Spleen (tissue), 11 donors: ENCODE measurements at regions not wholly inside any gene's neighbourhood (a gene's known extent, or its start where the extent isn't known, plus 50 kb on each side); places are given as distances from the start of the nearest gene placed in this dataset.

ENCODE experiments used
- DNase-seq: peaks from one replicate; pipeline ENCODE4 v3.0.0-alpha.2; 2020
- H3K27ac ChIP-seq, 8 donors: fragments of 200-600 bp; sonication (generic) in 7 of 8; 1 replicate in 4 of 8; 2 replicates in 4 of 8; pipeline versions ENCODE4 v1.5.0 to v1.8.0; 2016 to 2021; ENCODE audit warnings: inconsistent platforms in 4 of 8, mild to moderate bottlenecking in 4 of 8, moderate library complexity in 1 of 8
- H3K27me3 ChIP-seq, 7 donors: fragments of 200-600 bp; sonication (generic) in 6 of 7; replicated peaks in 1 of 7; 1 replicate in 4 of 7; 2 replicates in 3 of 7; pipeline versions ENCODE4 v1.5.0 to v1.8.0; 2016 to 2021; ENCODE audit warnings: inconsistent platforms in 3 of 7, mild to moderate bottlenecking in 1 of 7
- H3K36me3 ChIP-seq, 6 donors: fragments of 200-600 bp; sonication (generic) in 5 of 6; 1 replicate in 4 of 6; 2 replicates in 2 of 6; pipeline versions ENCODE4 v1.5.0 to v1.8.0; 2016 to 2021; ENCODE audit warnings: inconsistent platforms in 2 of 6
- H3K4me1 ChIP-seq, 6 donors: fragments of 200-600 bp; sonication (generic) in 5 of 6; 1 replicate in 3 of 6; 2 replicates in 3 of 6; pipeline versions ENCODE4 v1.5.0 to v1.8.0; 2016 to 2021; ENCODE audit warnings: inconsistent platforms in 3 of 6
- H3K4me3 ChIP-seq, 8 donors: fragments of 200-600 bp; sonication (generic) in 7 of 8; 1 replicate in 4 of 8; 2 replicates in 4 of 8; pipeline versions ENCODE4 v1.5.0 to v1.8.0; 2016 to 2021; ENCODE audit warnings: inconsistent platforms in 4 of 8, mild to moderate bottlenecking in 4 of 8, moderate library complexity in 2 of 8
- H3K9me3 ChIP-seq, 8 donors: fragments of 200-600 bp; sonication (generic) in 7 of 8; 1 replicate in 4 of 8; 2 replicates in 4 of 8; pipeline versions ENCODE4 v1.5.0 to v1.8.0; 2016 to 2021; ENCODE audit warnings: inconsistent platforms in 4 of 8
- POLR2A ChIP-seq, 3 donors: fragments of 450-650 bp; IDR thresholded peaks; one replicate each; pipeline ENCODE4 v1.5.1; 2017; ENCODE audit warnings: antibody characterized with exemption in 3 of 3, mild to moderate bottlenecking in 1 of 3
- POLR2AphosphoS5 ChIP-seq, 3 donors: sonication (generic); formaldehyde crosslinking; IDR thresholded peaks; one replicate each; pipeline ENCODE4 v1.5.1; 2017; ENCODE audit warnings: antibody characterized with exemption in 3 of 3
- WGBS, 5 donors: extraction: QIAGEN DNeasy Blood & Tissue Kit in 3 of 5; methylation state at CpG; one replicate each; pipeline versions ENCODE4 v1.1.5 to v1.1.7; 2013 to 2018; 5-methylcytosine and 5-hydroxymethylcytosine counted together
- intact Hi-C: fragments of 100-400 bp; cut with DNase I; formaldehyde crosslinking; loops from one replicate; pipeline ENCODE4 v1.15.0; 2023; ENCODE audit warnings: low total_unique reads
- TF ChIP-seq, protein P1 (sequence below), 11 experiments: fragments of 200-600 bp in 7 of 11; fragments of 450-650 bp in 4 of 11; sonication (generic) in 4 of 11; IDR thresholded peaks in 8 of 11; conservative IDR thresholded peaks in 3 of 11; 1 replicate in 7 of 11; 2 replicates in 4 of 11; pipeline versions ENCODE4 v1.4.0 to v1.8.0; 2016 to 2021; ENCODE audit warnings: antibody characterized with exemption in 11 of 11, inconsistent platforms in 4 of 11, mild to moderate bottlenecking in 1 of 11
- donor health status: healthy with polysubstance abuse.
- donor health status: DM: no; HTN: no; CAD: no; lungs with moderate emphysema.
- donor health status: DM: no; HTN: no; CAD: no.
- donor health status: Bipolar disorder and iron deficiency.
- donor health status: healthy.
- donor health status: DM: no; HTN: no; CAD: no.
- donor health status: DM: yes; HTN: yes; CAD: no.

DNA sequence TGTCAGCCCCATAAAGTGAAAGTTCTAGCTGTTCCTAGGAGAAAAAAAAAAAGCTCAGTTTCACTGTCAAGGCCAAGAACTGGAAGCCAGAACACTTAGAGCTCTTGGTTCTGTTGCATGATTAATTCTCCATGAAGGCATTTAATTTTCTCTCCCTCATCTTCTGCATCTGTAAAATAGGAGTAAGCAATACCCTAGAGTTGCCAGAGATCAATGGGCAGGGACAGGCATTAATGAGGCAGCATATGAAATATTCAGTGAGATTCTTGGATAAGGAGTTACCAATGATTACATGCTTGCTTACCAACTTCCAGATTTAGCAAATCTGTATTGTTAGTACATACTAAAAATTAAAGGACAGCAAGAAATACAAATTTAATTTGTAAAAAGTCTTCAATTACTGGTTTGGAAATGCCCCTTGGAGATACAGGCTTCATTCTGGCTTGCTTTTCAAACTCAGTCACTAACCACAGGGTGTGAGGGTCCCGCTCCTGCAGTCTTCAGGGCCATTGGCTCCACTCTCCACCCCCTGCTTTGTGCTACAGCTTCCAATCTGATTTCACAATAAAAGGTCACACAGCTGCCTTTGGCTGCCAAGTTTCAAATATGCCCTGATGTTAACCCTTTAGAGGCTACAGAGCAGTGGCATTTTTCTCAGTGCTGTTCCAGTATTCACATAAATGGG, 624.6 kb downstream of the BNC2 start:
- Histone ChIP-seq H3K9me3 (no peaks in the 10 kb centered on the region), H3K4me1 (no peaks in the 10 kb centered on the region), H3K36me3 (no peaks in the 10 kb centered on the region), H3K4me3 (no peak overlapping the region), H3K27me3 (no peaks in the 10 kb centered on the region), H3K27ac (no peak overlapping the region)
- intact Hi-C loops = no loop called here
- 58 to 78% (median 75%) methylated on average over 1 of the region's 1 CpG for WGBS, 5 donors
- DNase-seq = no peak
- TF ChIP-seq POLR2AphosphoS5 (IDR thresholded peaks at IDR 0.05) (no peak), POLR2A (IDR thresholded peaks at IDR 0.05) (no peak)
- TF ChIP-seq, protein P1, sequence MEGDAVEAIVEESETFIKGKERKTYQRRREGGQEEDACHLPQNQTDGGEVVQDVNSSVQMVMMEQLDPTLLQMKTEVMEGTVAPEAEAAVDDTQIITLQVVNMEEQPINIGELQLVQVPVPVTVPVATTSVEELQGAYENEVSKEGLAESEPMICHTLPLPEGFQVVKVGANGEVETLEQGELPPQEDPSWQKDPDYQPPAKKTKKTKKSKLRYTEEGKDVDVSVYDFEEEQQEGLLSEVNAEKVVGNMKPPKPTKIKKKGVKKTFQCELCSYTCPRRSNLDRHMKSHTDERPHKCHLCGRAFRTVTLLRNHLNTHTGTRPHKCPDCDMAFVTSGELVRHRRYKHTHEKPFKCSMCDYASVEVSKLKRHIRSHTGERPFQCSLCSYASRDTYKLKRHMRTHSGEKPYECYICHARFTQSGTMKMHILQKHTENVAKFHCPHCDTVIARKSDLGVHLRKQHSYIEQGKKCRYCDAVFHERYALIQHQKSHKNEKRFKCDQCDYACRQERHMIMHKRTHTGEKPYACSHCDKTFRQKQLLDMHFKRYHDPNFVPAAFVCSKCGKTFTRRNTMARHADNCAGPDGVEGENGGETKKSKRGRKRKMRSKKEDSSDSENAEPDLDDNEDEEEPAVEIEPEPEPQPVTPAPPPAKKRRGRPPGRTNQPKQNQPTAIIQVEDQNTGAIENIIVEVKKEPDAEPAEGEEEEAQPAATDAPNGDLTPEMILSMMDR (IDR thresholded peaks at IDR 0.05 in 8 of 11, conservative IDR thresholded peaks at IDR 0.05 in 3 of 11) = no peak

DNA sequence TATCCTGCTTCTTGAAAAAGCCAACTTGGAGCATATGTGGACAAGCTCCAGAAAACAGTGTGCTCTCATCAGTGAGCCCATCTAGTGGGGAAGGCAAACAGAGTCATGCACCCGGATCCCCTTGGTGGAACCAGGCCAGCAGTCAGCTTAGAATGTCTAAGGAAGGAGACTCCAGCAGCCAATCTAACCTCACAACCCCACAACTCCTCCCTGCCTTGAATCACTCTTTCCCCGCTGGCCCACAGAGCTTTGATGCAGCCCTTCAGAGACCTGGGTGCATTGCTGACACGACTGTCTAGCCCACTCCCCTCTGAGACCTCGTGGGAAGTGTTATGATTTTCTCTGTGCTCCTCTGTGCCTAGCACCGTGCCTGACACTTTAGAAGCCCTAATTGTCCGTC, 623.7 kb downstream of the BNC2 start:
- intact Hi-C loops = no loop called here
- Histone ChIP-seq H3K27me3 (no peaks in the 10 kb centered on the region), H3K4me1 (no peaks in the 10 kb centered on the region), H3K36me3 (no peaks in the 10 kb centered on the region), H3K27ac (no peak overlapping the region), H3K9me3 (no peaks in the 10 kb centered on the region), H3K4me3 (no peak overlapping the region)
- no peak for DNase-seq
- 63 to 77% (median 71%) methylated on average over 6 of the region's 6 CpGs for WGBS, 5 donors
- TF ChIP-seq POLR2A (IDR thresholded peaks at IDR 0.05) = no peak
- TF ChIP-seq, protein P1 (IDR thresholded peaks at IDR 0.05 in 8 of 11, conservative IDR thresholded peaks at IDR 0.05 in 3 of 11) = no peak
- TF ChIP-seq POLR2AphosphoS5 (IDR thresholded peaks at IDR 0.05) = no peak

DNA sequence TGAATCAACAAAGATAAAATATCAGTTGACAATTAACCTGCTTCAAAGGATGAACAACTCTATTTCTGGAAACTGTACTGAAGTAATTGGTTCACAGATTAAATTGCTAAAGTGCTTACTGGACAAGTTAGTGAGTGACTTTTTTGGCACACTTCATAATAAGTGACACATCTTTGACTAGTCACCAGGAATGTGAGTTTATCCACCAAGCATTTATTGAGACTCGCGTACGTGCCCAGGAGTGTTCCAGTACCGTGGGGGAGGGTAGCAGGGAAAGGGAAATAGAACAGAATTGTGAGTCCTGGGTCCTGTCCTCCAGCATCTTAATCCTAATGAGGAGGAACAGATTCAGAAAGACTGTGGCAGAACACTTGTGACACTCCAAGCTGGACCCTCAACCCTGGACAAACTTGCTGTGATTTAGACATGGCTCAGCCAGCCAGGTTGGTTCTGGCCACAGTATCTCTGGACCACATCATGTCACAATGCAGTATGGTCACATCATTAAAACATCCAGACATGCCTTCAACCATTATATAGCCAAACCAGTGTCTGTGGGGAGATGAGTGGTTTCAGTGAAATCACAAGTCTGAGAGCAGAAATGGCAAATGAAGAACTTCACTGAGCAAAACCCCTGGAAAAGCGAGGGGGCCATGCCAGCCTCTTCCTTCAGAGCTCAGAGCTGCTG, 623.1 kb downstream of the BNC2 start:
- intact Hi-C loops = no loop called here

DNA sequence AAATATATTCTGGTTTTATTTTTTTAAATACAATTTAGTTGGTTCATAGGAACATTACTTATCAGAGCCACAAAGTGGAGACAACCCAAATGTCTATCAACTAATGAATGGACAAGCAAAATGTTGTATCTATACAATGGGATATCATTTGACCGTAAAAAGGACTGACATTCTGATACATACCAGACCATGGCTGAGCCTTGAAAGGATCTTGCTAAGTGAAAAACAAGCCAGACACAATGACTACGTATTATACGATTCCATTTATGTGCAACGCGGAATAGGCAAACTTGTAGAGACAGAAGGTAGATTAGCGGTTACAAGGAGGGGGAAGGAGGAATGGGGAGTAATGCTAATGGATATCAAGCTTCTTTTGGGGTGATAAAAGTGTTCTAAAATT, 621.6 kb downstream of the BNC2 start:
- Histone ChIP-seq H3K27ac (no peak overlapping the region), H3K4me1 (no peaks in the 10 kb centered on the region), H3K27me3 (no peaks in the 10 kb centered on the region), H3K4me3 (no peak overlapping the region), H3K9me3 (no peaks in the 10 kb centered on the region), H3K36me3 (no peaks in the 10 kb centered on the region)
- DNase-seq = no peak
- no peak for TF ChIP-seq POLR2A (IDR thresholded peaks at IDR 0.05)
- TF ChIP-seq, protein P1 (IDR thresholded peaks at IDR 0.05 in 8 of 11, conservative IDR thresholded peaks at IDR 0.05 in 3 of 11) = no peak
- no peak for TF ChIP-seq POLR2AphosphoS5 (IDR thresholded peaks at IDR 0.05)
- intact Hi-C loops = no loop called here
- 91 to 96% (median 93%) methylated on average over 6 of the region's 6 CpGs for WGBS, 5 donors

More for the DNA sequence above, 623.1 kb downstream of the BNC2 start:
- no peak for TF ChIP-seq POLR2A (IDR thresholded peaks at IDR 0.05)
- no peaks in the 10 kb centered on the region for H3K4me1 ChIP-seq
- WGBS, 5 donors = 77 to 90% (median 84%) methylated on average over 5 of the region's 5 CpGs
- H3K27ac ChIP-seq = no peak overlapping the region
- H3K9me3 ChIP-seq = no peaks in the 10 kb centered on the region
- H3K27me3 ChIP-seq = no peaks in the 10 kb centered on the region
- no peak for DNase-seq
- H3K36me3 ChIP-seq = no peaks in the 10 kb centered on the region
- H3K4me3 ChIP-seq = no peak overlapping the region
